Activated T-cell treated with anti-CD3 and anti-CD28 coated beads, Interleukin-2, amount 50 U/mL, for 24 hours (primary cell): ENCODE measurements at regions not wholly inside any gene's neighbourhood (a gene's known extent, or its start where the extent isn't known, plus 50 kb on each side); places are given as distances from the start of the nearest gene placed in this dataset.

Experiments used
- DNase-seq: peaks from one replicate; pipeline ENCODE4 v3.0.0-alpha.2; 2020
- H3K27ac Mint-ChIP-seq: 2 replicates; pipeline ENCODE4 v1.8.0; 2020; ENCODE audit warnings: mild to moderate bottlenecking, mixed read lengths
- H3K27me3 Mint-ChIP-seq: 2 replicates; pipeline ENCODE4 v1.8.0; 2020; ENCODE audit warnings: mixed read lengths
- H3K36me3 Mint-ChIP-seq: 2 replicates; pipeline ENCODE4 v1.8.0; 2020; ENCODE audit warnings: low read depth, mixed read lengths
- H3K4me1 Mint-ChIP-seq: 2 replicates; pipeline ENCODE4 v1.8.0; 2020; ENCODE audit warnings: low read depth, mixed read lengths
- H3K4me3 Mint-ChIP-seq: 2 replicates; pipeline ENCODE4 v1.8.0; 2020; ENCODE audit warnings: mild to moderate bottlenecking, moderate library complexity, mixed read lengths
- H3K9me3 Mint-ChIP-seq: 2 replicates; pipeline ENCODE4 v1.8.0; 2020; ENCODE audit warnings: mixed read lengths

DNA sequence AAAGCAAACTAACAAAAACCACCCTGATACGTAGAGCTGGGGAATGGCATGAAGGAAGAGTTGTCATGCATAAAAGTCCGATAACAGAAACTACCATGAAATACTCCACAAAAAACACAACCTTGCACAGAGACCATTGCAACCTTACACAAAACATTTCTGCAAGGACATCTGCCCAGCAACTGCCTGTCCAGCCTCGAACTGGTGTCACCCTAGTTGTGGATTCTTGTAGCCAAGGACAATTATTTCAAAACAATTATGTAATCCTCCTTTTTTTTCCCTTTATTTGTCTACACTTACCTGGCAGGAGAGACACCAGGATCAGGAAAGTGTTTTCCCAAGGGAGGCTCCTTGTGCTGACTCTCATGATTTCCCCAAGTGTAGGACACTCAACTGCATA lies 232.5 kb upstream of the SYNDIG1 start:
- Mint-ChIP-seq H3K4me1 (no peaks in the 10 kb centered on the region), H3K9me3 (no peaks in the 10 kb centered on the region), H3K27me3 (peaks cover 7% of the 10 kb centered on the region), H3K27ac (no peak overlapping the region), H3K4me3 (no peak overlapping the region), H3K36me3 (no peaks in the 10 kb centered on the region)
- no peak for DNase-seq

DNA sequence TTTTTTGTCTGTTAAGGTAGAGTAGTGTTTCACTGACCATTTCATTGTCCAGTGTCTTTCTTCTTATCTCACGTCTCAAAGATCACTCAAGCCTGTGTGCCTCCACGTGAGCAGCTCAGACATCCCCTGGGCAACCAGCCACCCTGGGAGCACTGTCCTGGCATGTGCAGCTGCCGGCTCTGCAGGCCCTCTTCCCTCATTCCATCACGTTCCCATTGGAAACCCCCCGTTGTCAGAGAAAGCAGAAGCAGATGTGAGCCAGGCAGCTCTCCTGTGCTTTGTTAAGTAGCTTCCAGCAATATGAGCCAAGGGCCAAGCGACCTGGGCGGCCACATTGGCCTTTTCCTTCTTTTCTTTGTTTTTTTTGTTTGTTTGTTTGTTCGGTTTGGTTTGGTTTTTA lies 233.2 kb upstream of the SYNDIG1 start:
- H3K9me3 Mint-ChIP-seq, result no peaks in the 10 kb centered on the region
- H3K4me1 Mint-ChIP-seq, result no peaks in the 10 kb centered on the region
- DNase-seq, result no peak
- no peaks in the 10 kb centered on the region for H3K36me3 Mint-ChIP-seq
- no peak overlapping the region for H3K4me3 Mint-ChIP-seq
- no peak overlapping the region for H3K27ac Mint-ChIP-seq
- peaks cover 3% of the 10 kb centered on the region for H3K27me3 Mint-ChIP-seq

DNA sequence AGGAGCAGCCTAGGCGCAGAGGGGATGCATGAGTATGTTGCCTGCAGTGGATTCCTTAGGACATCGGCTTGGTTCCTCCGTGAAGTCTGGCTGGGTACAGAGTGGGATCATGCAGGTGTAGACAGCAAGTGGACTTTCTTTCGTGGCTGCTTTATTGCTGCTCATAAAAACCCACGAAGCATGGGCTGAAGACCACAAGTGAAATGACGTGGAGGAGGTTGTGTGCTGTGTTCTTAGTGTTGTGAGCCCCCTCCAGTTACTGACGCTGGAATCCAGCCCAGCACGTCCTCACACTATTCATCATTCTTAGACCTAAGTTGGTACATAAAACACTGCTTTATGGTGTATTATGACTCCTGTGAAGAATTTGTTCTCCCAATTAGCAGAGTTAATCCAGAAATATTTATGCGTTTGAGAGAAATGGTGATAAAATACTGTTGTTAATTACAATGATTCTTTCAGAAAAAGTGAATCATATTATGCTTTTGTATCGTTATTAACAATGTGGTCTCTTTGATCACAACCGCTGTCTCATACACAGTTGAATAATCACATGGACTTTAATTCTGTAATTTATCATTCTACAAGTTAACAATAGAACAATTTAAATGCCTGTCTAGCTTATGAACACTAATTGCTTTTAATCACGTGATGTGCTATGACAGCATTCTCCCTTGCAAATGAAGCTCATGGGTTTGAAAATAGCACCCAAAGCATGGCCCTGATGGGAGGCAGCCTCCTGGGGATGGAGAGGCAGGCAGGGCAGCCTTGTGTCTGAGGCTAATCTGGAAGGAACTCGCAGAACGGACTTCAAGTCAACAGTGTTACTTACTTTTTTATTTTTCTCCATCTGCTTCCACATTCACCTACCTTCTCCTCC lies 233.9 kb upstream of the SYNDIG1 start:
- H3K36me3 Mint-ChIP-seq, result no peaks in the 10 kb centered on the region
- no peak for DNase-seq
- no peaks in the 10 kb centered on the region for H3K4me1 Mint-ChIP-seq
- no peak overlapping the region for H3K27ac Mint-ChIP-seq
- no peaks in the 10 kb centered on the region for H3K9me3 Mint-ChIP-seq
- peaks cover 3% of the 10 kb centered on the region for H3K27me3 Mint-ChIP-seq
- H3K4me3 Mint-ChIP-seq, result no peak overlapping the region

DNA sequence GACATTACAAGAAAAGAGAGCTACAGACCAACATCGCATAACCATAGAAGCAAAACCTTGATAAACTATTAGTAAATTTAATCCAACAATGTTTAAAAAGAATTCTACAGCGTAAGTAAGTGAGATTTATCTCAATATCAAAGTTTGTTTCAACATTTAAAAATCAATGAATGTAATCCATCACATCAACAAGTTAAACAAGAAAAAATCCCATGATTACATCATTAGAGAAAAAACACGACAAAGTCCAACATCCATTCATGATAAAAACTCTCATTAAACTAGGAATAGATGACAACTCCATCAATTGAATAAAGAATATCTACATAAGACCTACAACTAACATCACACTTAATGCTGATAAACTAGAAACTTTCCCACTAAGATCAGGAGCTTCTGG lies 239.0 kb upstream of the GGTLC1 start:
- Mint-ChIP-seq H3K36me3 (no peaks in the 10 kb centered on the region), H3K27ac (no peak overlapping the region)
- no peak for DNase-seq

DNA sequence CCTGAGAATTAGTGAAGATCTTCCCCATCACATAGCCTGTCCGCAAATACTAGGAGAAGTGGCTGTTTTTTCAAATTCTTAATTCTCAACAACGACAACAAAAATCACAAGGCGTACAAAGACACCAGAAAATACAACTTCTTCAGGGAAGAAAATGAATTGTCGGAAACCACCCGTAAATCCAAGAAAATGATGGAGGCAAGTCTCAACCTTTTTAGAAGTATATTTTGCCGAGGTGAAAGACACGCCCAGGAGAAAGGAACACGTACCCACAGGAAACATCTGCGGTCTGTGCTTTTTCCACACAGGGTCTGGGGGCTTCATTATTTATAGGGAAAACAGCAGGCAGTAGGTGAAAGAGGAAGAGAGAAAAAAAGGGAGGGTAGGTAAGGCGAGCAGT lies 223.9 kb upstream of the GGTLC1 start:
- peaks cover 43% of the 10 kb centered on the region for H3K27me3 Mint-ChIP-seq
- H3K36me3 Mint-ChIP-seq, result no peaks in the 10 kb centered on the region
- H3K4me1 Mint-ChIP-seq, result peaks cover 4% of the 10 kb centered on the region
- H3K9me3 Mint-ChIP-seq, result peaks cover 3% of the 10 kb centered on the region
- no peak overlapping the region for H3K4me3 Mint-ChIP-seq
- DNase-seq, result no peak
- H3K27ac Mint-ChIP-seq, result no peak overlapping the region

More for the DNA sequence above, 239.0 kb upstream of the GGTLC1 start:
- H3K27me3 Mint-ChIP-seq, result peaks cover 19% of the 10 kb centered on the region
- H3K4me3 Mint-ChIP-seq, result no peak overlapping the region
- no peaks in the 10 kb centered on the region for H3K9me3 Mint-ChIP-seq
- no peaks in the 10 kb centered on the region for H3K4me1 Mint-ChIP-seq

- Mint-ChIP-seq H3K9me3 (peaks cover 2% of the 10 kb centered on the region), H3K27ac (no peak overlapping the region), H3K4me1 (peaks cover 4% of the 10 kb centered on the region), H3K27me3 (peaks cover 42% of the 10 kb centered on the region), H3K36me3 (no peaks in the 10 kb centered on the region), H3K4me3 (no peak overlapping the region)
- DNase-seq, result no peak
Observed at GRCh38 chr20:24211972-24212371, 223.4 kb upstream of the GGTLC1 start.

DNA sequence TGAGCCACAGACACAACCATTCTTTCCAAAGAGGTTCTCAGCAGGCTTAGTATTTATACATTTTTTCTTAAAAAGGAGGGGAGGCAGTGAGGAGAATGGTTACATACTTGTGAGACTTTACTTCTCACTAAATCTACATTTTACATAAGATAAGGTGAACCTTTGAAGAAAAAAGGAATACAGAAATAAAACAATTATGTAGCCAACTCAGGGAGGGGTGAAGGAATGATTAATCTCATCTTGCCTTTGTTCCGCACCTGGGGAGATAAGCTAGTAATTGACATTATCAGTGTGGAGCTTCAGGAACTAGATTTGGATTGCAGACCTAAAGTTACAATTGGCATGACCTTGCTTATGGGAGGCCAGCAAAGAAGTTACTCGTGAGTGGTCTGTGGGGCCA lies 221.8 kb upstream of the GGTLC1 start:
- no peak for DNase-seq
- Mint-ChIP-seq H3K4me1 (peaks cover 4% of the 10 kb centered on the region), H3K9me3 (no peaks in the 10 kb centered on the region), H3K36me3 (no peaks in the 10 kb centered on the region), H3K27ac (no peak overlapping the region), H3K4me3 (no peak overlapping the region), H3K27me3 (peaks cover 35% of the 10 kb centered on the region)

DNA sequence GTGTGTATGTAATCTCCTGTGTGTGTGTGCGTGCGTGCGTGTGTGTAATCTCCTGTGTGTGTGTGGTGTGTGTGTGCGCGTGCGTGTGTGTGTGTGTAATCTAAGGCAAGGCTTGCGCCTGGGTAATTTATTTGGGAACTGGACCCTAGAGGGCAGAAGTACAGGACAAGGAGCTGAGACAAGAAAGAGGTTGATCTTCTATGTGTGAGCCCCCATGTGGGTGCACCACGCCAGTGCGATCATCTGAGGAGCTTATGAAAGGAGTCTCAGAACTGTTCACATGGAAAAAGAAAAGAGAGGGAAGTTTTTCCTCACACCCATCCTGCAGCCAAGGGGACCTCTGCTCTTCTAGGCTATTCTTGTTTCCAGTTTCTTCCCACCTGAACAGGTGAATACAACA lies 220.1 kb upstream of the GGTLC1 start:
- Mint-ChIP-seq H3K27me3 (peaks cover 27% of the 10 kb centered on the region), H3K36me3 (no peaks in the 10 kb centered on the region), H3K9me3 (no peaks in the 10 kb centered on the region), H3K4me1 (peaks cover 4% of the 10 kb centered on the region), H3K4me3 (no peak overlapping the region), H3K27ac (no peak overlapping the region)
- DNase-seq, result no peak

- Mint-ChIP-seq H3K27ac (no peak overlapping the region), H3K4me1 (peaks cover 4% of the 10 kb centered on the region), H3K27me3 (peaks cover 20% of the 10 kb centered on the region), H3K4me3 (no peak overlapping the region), H3K9me3 (no peaks in the 10 kb centered on the region), H3K36me3 (no peaks in the 10 kb centered on the region)
- DNase-seq, result no peak
Observed at GRCh38 chr20:24207803-24208300, 219.3 kb upstream of the GGTLC1 start.

DNA sequence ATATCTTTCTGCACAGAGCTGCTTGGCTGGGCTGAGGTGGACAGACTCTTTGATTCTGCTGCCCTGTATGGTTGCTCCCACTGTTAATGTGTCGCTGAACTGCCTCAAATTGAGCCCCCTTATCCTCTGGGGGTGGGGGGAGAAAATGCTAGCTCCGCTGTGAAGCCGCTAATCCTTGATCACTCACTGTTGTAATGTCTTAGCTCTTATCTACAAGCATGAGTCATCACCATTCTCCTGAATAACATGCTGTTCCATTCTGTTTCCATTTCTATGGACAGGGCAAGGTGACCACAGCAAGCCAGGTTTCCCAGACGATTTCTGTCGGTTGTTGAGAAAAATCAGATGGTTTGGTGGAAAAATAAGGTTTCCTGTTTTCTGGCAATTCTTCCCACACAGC lies 218.4 kb upstream of the GGTLC1 start:
- Mint-ChIP-seq H3K27me3 (peaks cover 12% of the 10 kb centered on the region), H3K4me1 (no peaks in the 10 kb centered on the region), H3K9me3 (no peaks in the 10 kb centered on the region), H3K4me3 (no peak overlapping the region), H3K27ac (no peak overlapping the region), H3K36me3 (no peaks in the 10 kb centered on the region)
- no peak for DNase-seq

DNA sequence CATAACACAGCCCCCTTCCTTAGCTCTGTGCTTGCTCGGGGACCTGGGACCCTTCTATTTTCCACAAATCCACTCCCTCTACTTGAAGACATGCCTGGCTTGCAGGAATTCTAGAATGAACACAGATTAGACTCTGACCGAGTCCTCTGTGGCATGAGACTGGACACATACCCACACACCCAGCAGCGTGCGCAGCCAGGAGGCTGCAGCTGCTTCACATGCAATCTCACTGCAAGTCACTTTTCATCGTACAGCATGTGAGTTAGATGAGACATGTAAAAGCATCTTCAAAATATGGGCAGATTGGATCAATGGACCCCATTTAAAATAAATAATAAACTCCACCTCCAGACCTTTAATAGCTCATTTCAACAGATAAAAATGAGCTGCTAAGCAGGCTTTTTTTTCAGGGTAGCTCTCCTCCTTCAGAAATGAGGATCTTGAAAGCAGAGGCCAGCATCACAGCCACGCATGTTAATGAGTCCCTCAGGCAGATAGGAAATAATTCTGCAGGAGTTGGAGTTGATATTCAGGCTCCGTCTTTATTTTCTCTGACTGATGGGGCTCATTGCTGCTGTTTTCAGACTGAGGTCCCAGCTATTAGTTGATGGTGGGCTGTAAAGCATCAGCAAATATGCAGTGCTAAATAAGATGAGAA lies 215.1 kb upstream of the GGTLC1 start:
- no peaks in the 10 kb centered on the region for H3K4me1 Mint-ChIP-seq
- DNase-seq, result no peak
- H3K27me3 Mint-ChIP-seq, result no peaks in the 10 kb centered on the region
- H3K9me3 Mint-ChIP-seq, result no peaks in the 10 kb centered on the region
- H3K4me3 Mint-ChIP-seq, result no peak overlapping the region
- no peaks in the 10 kb centered on the region for H3K36me3 Mint-ChIP-seq
- no peak overlapping the region for H3K27ac Mint-ChIP-seq

GRCh38 chr20:24199501-24199900 lies 210.9 kb upstream of the GGTLC1 start:
- H3K27ac Mint-ChIP-seq, result no peak overlapping the region
- H3K4me1 Mint-ChIP-seq, result no peaks in the 10 kb centered on the region
- no peaks in the 10 kb centered on the region for H3K9me3 Mint-ChIP-seq
- H3K36me3 Mint-ChIP-seq, result no peaks in the 10 kb centered on the region
- DNase-seq, result no peak
- H3K27me3 Mint-ChIP-seq, result no peaks in the 10 kb centered on the region
- H3K4me3 Mint-ChIP-seq, result no peak overlapping the region

- Mint-ChIP-seq H3K4me1 (no peaks in the 10 kb centered on the region), H3K9me3 (peaks cover 5% of the 10 kb centered on the region), H3K4me3 (no peak overlapping the region), H3K27ac (no peak overlapping the region), H3K36me3 (no peaks in the 10 kb centered on the region), H3K27me3 (no peaks in the 10 kb centered on the region)
- DNase-seq, result no peak
Observed at GRCh38 chr20:24194143-24194542, 205.6 kb upstream of the GGTLC1 start.

GRCh38 chr20:24190905-24191304 lies 202.3 kb upstream of the GGTLC1 start:
- Mint-ChIP-seq H3K36me3 (no peaks in the 10 kb centered on the region), H3K9me3 (peaks cover 5% of the 10 kb centered on the region), H3K27me3 (no peaks in the 10 kb centered on the region), H3K27ac (no peak overlapping the region), H3K4me1 (no peaks in the 10 kb centered on the region), H3K4me3 (no peak overlapping the region)
- DNase-seq, result no peak

GRCh38 chr20:24185791-24186190 lies 197.2 kb upstream of the GGTLC1 start:
- Mint-ChIP-seq H3K4me1 (no peaks in the 10 kb centered on the region), H3K27ac (no peak overlapping the region), H3K4me3 (no peak overlapping the region), H3K36me3 (no peaks in the 10 kb centered on the region), H3K27me3 (no peaks in the 10 kb centered on the region), H3K9me3 (peaks cover 5% of the 10 kb centered on the region)
- no peak for DNase-seq
